DOHH2 (cell line): ENCODE measurements at regions not wholly inside any gene's neighbourhood (a gene's known extent, or its start where the extent isn't known, plus 50 kb on each side); places are given as distances from the start of the nearest gene placed in this dataset.

Experiments
- H3F3A ChIP-seq: fragments of 200-600 bp; sonication (generic), shearing (Covaris generic); 2 replicates; pipeline ENCODE4 v1.6.0; 2016; ENCODE audit warnings: antibody characterized with exemption, mild to moderate bottlenecking; ENCODE audit not compliant: control insufficient read depth, insufficient read depth
- H3K27ac ChIP-seq: fragments of 200-600 bp; sonication (generic); 2 replicates; pipeline ENCODE4 v1.5.1; 2014; ENCODE audit warnings: low read depth, mild to moderate bottlenecking, low read length, moderate library complexity
- H3K27me3 ChIP-seq: fragments of 200-600 bp; sonication (generic); 2 replicates; pipeline ENCODE4 v1.6.1; 2014; ENCODE audit warnings: mild to moderate bottlenecking, low read length, mixed read lengths; ENCODE audit not compliant: control insufficient read depth
- H3K36me3 ChIP-seq: fragments of 200-600 bp; sonication (generic); 2 replicates; pipeline ENCODE4 v1.6.1; 2014; ENCODE audit warnings: mild to moderate bottlenecking, low read length, moderate library complexity, mixed read lengths; ENCODE audit not compliant: control insufficient read depth
- H3K4me1 ChIP-seq: fragments of 200-600 bp; sonication (generic); 2 replicates; pipeline ENCODE4 v1.6.1; 2014; ENCODE audit warnings: mild to moderate bottlenecking, low read length, mixed read lengths; ENCODE audit not compliant: control insufficient read depth
- H3K4me2 ChIP-seq: fragments of 200-600 bp; sonication (generic); 2 replicates; pipeline ENCODE4 v1.6.0; 2014; ENCODE audit warnings: mild to moderate bottlenecking, low read length, moderate library complexity
- H3K4me3 ChIP-seq: fragments of 200-600 bp; sonication (generic); 2 replicates; pipeline ENCODE4 v1.5.1; 2014; ENCODE audit warnings: mild to moderate bottlenecking, low read length, mixed read lengths
- H3K79me2 ChIP-seq: fragments of 200-600 bp; sonication (generic); 2 replicates; pipeline ENCODE4 v1.6.1; 2014; ENCODE audit warnings: mild to moderate bottlenecking, low read length, mixed read lengths; ENCODE audit not compliant: control insufficient read depth
- H3K9me2 ChIP-seq: fragments of 200-600 bp; sonication (generic); replicated peaks from 2 replicates; pipeline ENCODE4 v1.6.1; 2014; ENCODE audit warnings: mild to moderate bottlenecking, low read length, mixed read lengths; ENCODE audit not compliant: control insufficient read depth
- H3K9me3 ChIP-seq: fragments of 200-600 bp; sonication (generic); 2 replicates; pipeline ENCODE4 v1.6.1; 2014; ENCODE audit warnings: antibody characterized with exemption, low read length, mixed read lengths; ENCODE audit not compliant: control insufficient read depth, insufficient read depth
- H4K20me1 ChIP-seq: fragments of 200-600 bp; sonication (generic); 2 replicates; pipeline ENCODE4 v1.6.0; 2014; ENCODE audit warnings: low read depth, mild to moderate bottlenecking, antibody characterized with exemption, low read length, moderate library complexity; ENCODE audit not compliant: control insufficient read depth, insufficient read depth
- EZH2phosphoT487 ChIP-seq: fragments of 200-600 bp; sonication (generic); IDR thresholded peaks from 2 replicates; pipeline ENCODE4 v1.6.1; 2017; ENCODE audit warnings: borderline replicate concordance, mild to moderate bottlenecking, antibody characterized with exemption, low read length, moderate library complexity, mixed read lengths
- TF ChIP-seq, protein P1 (sequence below): fragments of 200-600 bp; sonication (generic); IDR thresholded peaks from one replicate; pipeline ENCODE4 v1.5.1; 2014; ENCODE audit warnings: antibody characterized with exemption, mild to moderate bottlenecking, low read depth, low read length; ENCODE audit not compliant: poor library complexity, severe bottlenecking

DNA sequence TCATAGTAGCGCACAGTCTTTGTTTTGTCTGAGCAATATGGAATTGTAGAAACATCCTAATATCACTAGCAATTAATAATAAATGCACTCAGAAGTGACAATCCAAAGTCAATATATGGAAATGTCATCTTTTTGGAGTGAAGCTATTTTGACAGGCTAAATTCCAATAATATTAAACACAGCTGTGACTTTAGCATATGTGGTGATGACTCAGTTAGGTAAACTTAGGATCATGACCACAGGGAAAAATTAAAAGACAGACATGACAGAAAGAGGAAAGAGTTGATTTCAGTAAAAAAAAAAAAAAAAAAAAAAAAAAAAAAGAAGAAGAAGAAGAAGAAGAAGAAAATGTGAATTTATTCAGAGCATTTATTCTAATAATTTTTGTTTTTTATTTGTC lies 1165.7 kb downstream of the NLGN4Y start:
- H3K27ac ChIP-seq = no peak overlapping the region
- H3K36me3 ChIP-seq = no peaks in the 10 kb centered on the region
- no peaks in the 10 kb centered on the region for H3K9me3 ChIP-seq
- no peaks in the 10 kb centered on the region for H3K9me2 ChIP-seq
- H3K4me3 ChIP-seq = no peak overlapping the region
- no peaks in the 10 kb centered on the region for H3K79me2 ChIP-seq
- H3K27me3 ChIP-seq = no peaks in the 10 kb centered on the region
- TF ChIP-seq EZH2phosphoT487 = no peak
- TF ChIP-seq, protein P1, sequence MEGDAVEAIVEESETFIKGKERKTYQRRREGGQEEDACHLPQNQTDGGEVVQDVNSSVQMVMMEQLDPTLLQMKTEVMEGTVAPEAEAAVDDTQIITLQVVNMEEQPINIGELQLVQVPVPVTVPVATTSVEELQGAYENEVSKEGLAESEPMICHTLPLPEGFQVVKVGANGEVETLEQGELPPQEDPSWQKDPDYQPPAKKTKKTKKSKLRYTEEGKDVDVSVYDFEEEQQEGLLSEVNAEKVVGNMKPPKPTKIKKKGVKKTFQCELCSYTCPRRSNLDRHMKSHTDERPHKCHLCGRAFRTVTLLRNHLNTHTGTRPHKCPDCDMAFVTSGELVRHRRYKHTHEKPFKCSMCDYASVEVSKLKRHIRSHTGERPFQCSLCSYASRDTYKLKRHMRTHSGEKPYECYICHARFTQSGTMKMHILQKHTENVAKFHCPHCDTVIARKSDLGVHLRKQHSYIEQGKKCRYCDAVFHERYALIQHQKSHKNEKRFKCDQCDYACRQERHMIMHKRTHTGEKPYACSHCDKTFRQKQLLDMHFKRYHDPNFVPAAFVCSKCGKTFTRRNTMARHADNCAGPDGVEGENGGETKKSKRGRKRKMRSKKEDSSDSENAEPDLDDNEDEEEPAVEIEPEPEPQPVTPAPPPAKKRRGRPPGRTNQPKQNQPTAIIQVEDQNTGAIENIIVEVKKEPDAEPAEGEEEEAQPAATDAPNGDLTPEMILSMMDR = no peak
- H4K20me1 ChIP-seq = no peaks in the 10 kb centered on the region
- no peak overlapping the region for H3K4me2 ChIP-seq
- no peaks in the 10 kb centered on the region for H3K4me1 ChIP-seq
- H3F3A ChIP-seq = no peaks in the 10 kb centered on the region

- no peak overlapping the region for H3K4me2 ChIP-seq
- TF ChIP-seq, protein P1 = no peak
- no peak for TF ChIP-seq EZH2phosphoT487
- no peaks in the 10 kb centered on the region for H3F3A ChIP-seq
- H3K79me2 ChIP-seq = no peaks in the 10 kb centered on the region
- no peaks in the 10 kb centered on the region for H3K9me3 ChIP-seq
- H3K4me1 ChIP-seq = no peaks in the 10 kb centered on the region
- H4K20me1 ChIP-seq = no peaks in the 10 kb centered on the region
- no peaks in the 10 kb centered on the region for H3K27me3 ChIP-seq
- no peaks in the 10 kb centered on the region for H3K9me2 ChIP-seq
- no peak overlapping the region for H3K4me3 ChIP-seq
- no peaks in the 10 kb centered on the region for H3K36me3 ChIP-seq
- H3K27ac ChIP-seq = no peak overlapping the region
Observed at GRCh38 chrY:15702131-15702530, 1177.8 kb downstream of the NLGN4Y start.

- H3K9me2 ChIP-seq = no peaks in the 10 kb centered on the region
- H4K20me1 ChIP-seq = no peaks in the 10 kb centered on the region
- TF ChIP-seq, protein P1 = no peak
- TF ChIP-seq EZH2phosphoT487 = no peak
- H3K4me3 ChIP-seq = no peak overlapping the region
- H3K9me3 ChIP-seq = no peaks in the 10 kb centered on the region
- H3K27ac ChIP-seq = no peak overlapping the region
- no peak overlapping the region for H3K4me2 ChIP-seq
- no peaks in the 10 kb centered on the region for H3K79me2 ChIP-seq
- no peaks in the 10 kb centered on the region for H3K27me3 ChIP-seq
- H3F3A ChIP-seq = no peaks in the 10 kb centered on the region
- no peaks in the 10 kb centered on the region for H3K36me3 ChIP-seq
- H3K4me1 ChIP-seq = no peaks in the 10 kb centered on the region
Observed at GRCh38 chrY:15704906-15705305, 1180.6 kb downstream of the NLGN4Y start.
